HepG2 (cell line): ENCODE measurements at regions not wholly inside any gene's neighbourhood (a gene's known extent, or its start where the extent isn't known, plus 50 kb on each side); places are given as distances from the start of the nearest gene placed in this dataset.

Experiments used
- ATAC-seq: fragments of 200-7000 bp; cut with Tn5 transposase; 3 replicates; pipeline ENCODE4 v1.9.1; 2020; ENCODE audit warnings: mild to moderate bottlenecking, moderate library complexity
- BruUV-seq: library from RNA; stranded (reverse); fragments of 400-500 nt; replicated peaks from 2 replicates; lab custom pipeline; 2021; lab: Mats Ljungman, UMichigan
- CTCF ChIA-PET: fragments of 300-600 bp; formaldehyde crosslinking; extraction: SDS; loops from one replicate; lab custom pipeline; 2021; ENCODE audit warnings: low total read pairs, inconsistent platforms, low intra/inter-chr PET ratio; lab: Yijun Ruan, JAX
- POLR2A ChIA-PET: fragments of 350-600 bp; sonication (Branson Sonifier 250); formaldehyde crosslinking; loops from one replicate; lab custom pipeline; 2020; ENCODE audit warnings: antibody characterized with exemption, inconsistent platforms; lab: Yijun Ruan, JAX
- DNase-seq: peaks from one replicate; pipeline ENCODE4 v3.0.0-alpha.2; 2015; ENCODE audit warnings: low spot score
- FAIRE-seq: peaks from 3 replicates; lab custom pipeline; 2011; peaks lifted over from hg19 to GRCh38; lab: Jason Lieb, UNC
- H2AFZ ChIP-seq: one replicate; pipeline ENCODE4 v1.6.1; 2011; ENCODE audit warnings: low read length, inconsistent platforms
- H3K27ac ChIP-seq: fragments of 300-600 bp; 3 replicates; pipeline ENCODE4 v1.8.0; 2011; ENCODE audit warnings: mixed run types, mild to moderate bottlenecking, mixed read lengths, low read length, inconsistent platforms; ENCODE audit not compliant: insufficient read depth; ENCODE audit errors: extremely low read length
- H3K27me3 ChIP-seq, 2 experiments: fragments of 200-600 bp in 1 of 2; 2 replicates in 1 of 2; 3 replicates in 1 of 2; pipeline versions ENCODE4 v1.6.0 to v1.8.0; 2011; ENCODE audit warnings: low read length in 2 of 2, mild to moderate bottlenecking in 2 of 2, moderate library complexity in 2 of 2, inconsistent platforms in 1 of 2; ENCODE audit not compliant: insufficient read depth in 2 of 2, control insufficient read depth in 1 of 2
- H3K36me3 ChIP-seq, 2 experiments: fragments of 200-600 bp in 1 of 2; replicated peaks in 1 of 2; 2 replicates in 1 of 2; 3 replicates in 1 of 2; pipeline versions ENCODE4 v1.5.1 to v1.8.0; 2011; ENCODE audit warnings: low read length in 2 of 2, inconsistent platforms in 1 of 2; ENCODE audit not compliant: insufficient read depth in 2 of 2, control insufficient read depth in 1 of 2
- H3K4me1 ChIP-seq: 2 replicates; pipeline ENCODE4 v1.5.1; 2012; ENCODE audit warnings: low read length, inconsistent platforms; ENCODE audit not compliant: insufficient read depth
- H3K4me2 ChIP-seq: 2 replicates; pipeline ENCODE4 v1.6.0; 2011; ENCODE audit warnings: low read depth, low read length, inconsistent platforms
- H3K4me3 ChIP-seq, 3 experiments: fragments of 200-600 bp in 1 of 3; sonication (generic), shearing (Covaris generic) in 1 of 3; replicated peaks in 1 of 3; 2 replicates each; pipeline ENCODE4 v1.5.1; 2011 to 2016; ENCODE audit warnings: low read length in 3 of 3, inconsistent platforms in 2 of 3, low read depth in 2 of 3, mild to moderate bottlenecking in 2 of 3, control low read depth in 1 of 3, mixed read lengths in 1 of 3; ENCODE audit not compliant: insufficient read depth in 1 of 3
- H3K79me2 ChIP-seq: one replicate; pipeline ENCODE4 v1.6.1; 2011; ENCODE audit warnings: low read length, inconsistent platforms; ENCODE audit not compliant: insufficient read depth
- H3K9ac ChIP-seq: 2 replicates; pipeline ENCODE4 v1.6.0; 2011; ENCODE audit warnings: mild to moderate bottlenecking, low read depth, low read length, inconsistent platforms; ENCODE audit not compliant: insufficient read depth
- H3K9me3 ChIP-seq: 2 replicates; pipeline ENCODE4 v1.5.1; 2012; ENCODE audit warnings: mild to moderate bottlenecking, low read length
- H4K20me1 ChIP-seq: 2 replicates; pipeline ENCODE4 v1.6.0; 2011; ENCODE audit warnings: inconsistent platforms, mild to moderate bottlenecking, low read length, moderate library complexity; ENCODE audit not compliant: insufficient read depth
- ELK4 ChIP-seq: sonication (generic); formaldehyde crosslinking; IDR thresholded peaks from 2 replicates; pipeline ENCODE4 v1.9.0; 2021; ENCODE audit warnings: missing genetic modification reagents, borderline replicate concordance
- FOXP1 ChIP-seq, 2 experiments: fragments of 450-650 bp in 1 of 2; IDR thresholded peaks; 2 replicates each; pipeline ENCODE4 v1.6.1; 2017 to 2018; ENCODE audit warnings: antibody characterized with exemption in 1 of 2
- MAFG ChIP-seq: sonication (generic); formaldehyde crosslinking; IDR thresholded peaks from 2 replicates; pipeline ENCODE4 v1.5.1; 2020; ENCODE audit warnings: mild to moderate bottlenecking, missing genetic modification reagents
- MED13 ChIP-seq: sonication (generic); formaldehyde crosslinking; IDR thresholded peaks from 2 replicates; pipeline ENCODE4 v1.5.0; 2020; ENCODE audit warnings: missing genetic modification reagents
- NAIF1 ChIP-seq: sonication (generic); formaldehyde crosslinking; IDR thresholded peaks from 2 replicates; pipeline ENCODE4 v1.5.0; 2020; ENCODE audit warnings: mild to moderate bottlenecking, missing genetic modification reagents, borderline replicate concordance
- RCOR2 ChIP-seq: IDR thresholded peaks from 2 replicates; pipeline ENCODE4 v1.6.1; 2016; ENCODE audit warnings: missing biosample characterization, missing genetic modification reagents
- SKI ChIP-seq: fragments of 450-650 bp; IDR thresholded peaks from one replicate; pipeline ENCODE4 v1.6.1; 2018; ENCODE audit warnings: mild to moderate bottlenecking; ENCODE audit not compliant: partially characterized antibody
- SRSF9 ChIP-seq: fragments of 200-400 bp; formaldehyde crosslinking; IDR thresholded peaks from 2 replicates; pipeline ENCODE4 v1.6.1; 2018; ENCODE audit warnings: borderline replicate concordance, mild to moderate bottlenecking, low read depth, low read length; ENCODE audit not compliant: insufficient read depth, poor library complexity, severe bottlenecking
- TEAD2 ChIP-seq: sonication (generic); formaldehyde crosslinking; IDR thresholded peaks from 2 replicates; pipeline ENCODE4 v1.9.0; 2021; ENCODE audit warnings: missing genetic modification reagents
- ZFP41 ChIP-seq: sonication (generic); formaldehyde crosslinking; IDR thresholded peaks from 2 replicates; pipeline ENCODE4 v1.4.0; 2020; ENCODE audit warnings: mild to moderate bottlenecking, missing genetic modification reagents, borderline replicate concordance
- ZNF362 ChIP-seq: sonication (generic); formaldehyde crosslinking; IDR thresholded peaks from 2 replicates; pipeline ENCODE4 v1.4.0; 2020; ENCODE audit warnings: missing genetic modification reagents, mild to moderate bottlenecking, borderline replicate concordance
- ZNF460 ChIP-seq: sonication (generic); formaldehyde crosslinking; IDR thresholded peaks from 2 replicates; pipeline ENCODE4 v1.5.1; 2020; ENCODE audit warnings: missing genetic modification reagents, mild to moderate bottlenecking, borderline replicate concordance
- ZNF7 ChIP-seq: IDR thresholded peaks from 2 replicates; pipeline ENCODE4 v1.6.1; 2016; ENCODE audit warnings: missing biosample characterization, missing genetic modification reagents
- WGBS: methylation state at CpG from one replicate; pipeline ENCODE4 v1.1.6; 2017; ENCODE audit warnings: low lambda C conversion rate; 5-methylcytosine and 5-hydroxymethylcytosine counted together
- in situ Hi-C: cut with HindIII; loops from 2 replicates; pipeline ENCODE4 v1.10.0; 2017; ENCODE audit warnings: low pct_unique_long_range_greater_than_20kb; ENCODE audit not compliant: extremely low pct_ligation_motif_present
- intact Hi-C: fragments of 100-400 bp; cut with micrococcal nuclease; formaldehyde crosslinking; loops from one replicate; pipeline ENCODE4 v1.10.0; 2022; ENCODE audit not compliant: unreplicated experiment
- TF ChIP-seq, protein P1 (sequence below): IDR thresholded peaks from 2 replicates; pipeline ENCODE4 v1.6.1; 2012; ENCODE audit warnings: inconsistent platforms
- TF ChIP-seq, protein P2 (sequence below): sonication (generic); formaldehyde crosslinking; conservative IDR thresholded peaks from 2 replicates; pipeline ENCODE4 v1.4.0; 2020; ENCODE audit warnings: missing genetic modification reagents

DNA sequence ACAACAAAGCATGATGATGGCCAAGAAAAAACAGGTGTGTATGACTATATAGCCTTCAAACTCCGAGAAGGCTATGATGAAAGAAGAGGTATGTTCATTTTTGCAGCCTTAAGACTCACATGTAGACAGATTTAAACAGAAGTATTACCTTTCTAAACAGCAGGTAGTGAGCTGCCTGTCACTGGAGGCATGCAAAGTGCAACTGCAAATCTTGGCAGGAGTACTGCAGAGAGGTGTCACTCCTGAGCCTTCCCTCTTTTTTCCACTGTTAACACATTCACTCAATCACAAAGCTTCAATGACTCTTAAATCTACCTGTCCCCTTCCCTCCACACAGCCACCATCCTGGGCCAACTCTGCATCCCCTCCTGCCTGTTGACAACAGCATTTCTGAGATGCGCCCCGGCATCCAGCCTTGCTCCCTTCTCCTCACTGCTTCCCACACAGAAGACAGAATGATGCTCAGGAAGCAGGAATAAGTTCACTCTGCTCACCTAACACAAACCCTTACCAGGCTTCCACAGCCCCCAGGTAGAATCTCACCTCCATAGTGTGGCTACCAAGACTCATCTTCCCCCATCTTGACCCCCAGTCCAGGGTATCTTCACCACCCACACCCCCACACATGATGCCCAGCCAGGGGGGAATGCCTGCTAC is 161.9 kb upstream of the ZMIZ1 start:
- H2AFZ ChIP-seq = no peak overlapping the region
- TF ChIP-seq MAFG (CRISPR knock-in tag) (no peak), SKI (no peak), ZNF362 (CRISPR knock-in tag) (no peak), MED13 (CRISPR knock-in tag) (no peak), SRSF9 (no peak), RCOR2 (CRISPR knock-in tag) (no peak), ZFP41 (no peak), ZNF7 (CRISPR knock-in tag) (no peak), ZNF460 (CRISPR knock-in tag) (no peak), ELK4 (CRISPR knock-in tag) (no peak), TEAD2 (CRISPR knock-in tag) (no peak), NAIF1 (no peak), FOXP1 (IDR thresholded peaks at IDR 0.05) (no peak), FOXP1 (CRISPR knock-in tag; IDR thresholded peaks at IDR 0.05) (no peak)
- TF ChIP-seq, protein P1, sequence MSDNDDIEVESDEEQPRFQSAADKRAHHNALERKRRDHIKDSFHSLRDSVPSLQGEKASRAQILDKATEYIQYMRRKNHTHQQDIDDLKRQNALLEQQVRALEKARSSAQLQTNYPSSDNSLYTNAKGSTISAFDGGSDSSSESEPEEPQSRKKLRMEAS = no peak
- TF ChIP-seq, protein P2, sequence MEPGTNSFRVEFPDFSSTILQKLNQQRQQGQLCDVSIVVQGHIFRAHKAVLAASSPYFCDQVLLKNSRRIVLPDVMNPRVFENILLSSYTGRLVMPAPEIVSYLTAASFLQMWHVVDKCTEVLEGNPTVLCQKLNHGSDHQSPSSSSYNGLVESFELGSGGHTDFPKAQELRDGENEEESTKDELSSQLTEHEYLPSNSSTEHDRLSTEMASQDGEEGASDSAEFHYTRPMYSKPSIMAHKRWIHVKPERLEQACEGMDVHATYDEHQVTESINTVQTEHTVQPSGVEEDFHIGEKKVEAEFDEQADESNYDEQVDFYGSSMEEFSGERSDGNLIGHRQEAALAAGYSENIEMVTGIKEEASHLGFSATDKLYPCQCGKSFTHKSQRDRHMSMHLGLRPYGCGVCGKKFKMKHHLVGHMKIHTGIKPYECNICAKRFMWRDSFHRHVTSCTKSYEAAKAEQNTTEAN (CRISPR knock-in tag) = no peak
- DNase-seq (no peak), ATAC-seq (no peak), FAIRE-seq (no peak)
- POLR2A ChIA-PET = no interaction called here
- no TSS peak for BruUV-seq
- CTCF ChIA-PET = no interaction called here
- no peaks in the 10 kb centered on the region for H3K79me2 ChIP-seq
- no peaks in the 10 kb centered on the region for H3K9me3 ChIP-seq
- H3K4me1 ChIP-seq = peaks cover 42% of the 10 kb centered on the region
- intact Hi-C loops = no loop called here
- no peak overlapping the region for H3K27ac ChIP-seq
- H4K20me1 ChIP-seq = no peaks in the 10 kb centered on the region
- 16% methylated on average over 3 of the region's 3 CpGs for WGBS
- no peak overlapping the region for H3K9ac ChIP-seq
- in situ Hi-C loops = no loop called here
- no peaks in the 10 kb centered on the region for H3K36me3 ChIP-seq
- H3K27me3 ChIP-seq = peaks cover 6 to 51% of the 10 kb centered on the region in 2 experiments
- H3K4me3 ChIP-seq = no peak overlapping the region
- no peak overlapping the region for H3K4me2 ChIP-seq
